ENCODE measurements at regions not wholly inside any gene's neighbourhood (a gene's known extent, or its start where the extent isn't known, plus 50 kb on each side); places are given as distances from the start of the nearest gene placed in this dataset.

- TF ChIP-seq ZNF318 (CRISPR knock-in tag; IDR thresholded peaks at IDR 0.05): no peak
- TF ChIP-seq NFYC (CRISPR knock-in tag; IDR thresholded peaks at IDR 0.05): no peak
- TF ChIP-seq NCOA1 (CRISPR knock-in tag; IDR thresholded peaks at IDR 0.05): no peak
- no peak for TF ChIP-seq SNAPC4 (CRISPR knock-in tag; IDR thresholded peaks at IDR 0.05)
- TF ChIP-seq CEBPB (IDR thresholded peaks at IDR 0.05; ENCODE audit: borderline replicate concordance, low read depth, low read length): no peak
These were observed 158.4 kb upstream of the GRIP1 start (continued) for GRCh38 chr12:66837311-66837627.

Measured in HepG2 (cell line).